DMS 273 (cell line): ENCODE measurements at regions not wholly inside any gene's neighbourhood (a gene's known extent, or its start where the extent isn't known, plus 50 kb on each side); places are given as distances from the start of the nearest gene placed in this dataset.

Experiments used
- DNase-seq: peaks from one replicate; lab custom pipeline; 2025; ENCODE audit not compliant: unreplicated experiment; lab: John Stamatoyannopoulos, UW

DNA sequence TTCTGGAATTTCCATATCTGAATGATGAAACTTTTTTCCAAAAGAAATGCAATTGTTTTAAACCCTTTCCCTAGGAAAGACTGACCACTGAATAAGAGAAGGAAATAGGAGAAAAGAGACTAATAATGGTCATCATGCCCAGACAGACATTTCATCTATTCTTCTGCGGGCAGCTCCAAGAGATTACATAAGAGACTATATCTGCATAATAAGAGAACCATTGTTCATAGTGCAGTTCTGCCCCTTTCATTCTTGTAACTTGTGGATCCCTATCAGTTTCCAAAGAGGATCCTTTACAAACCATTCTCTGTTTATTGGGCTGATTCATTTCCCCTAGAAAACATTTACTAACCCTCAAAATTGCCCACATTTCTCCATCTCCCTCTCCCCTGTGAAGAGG is 197.8 kb downstream of the FSCB start:
- no peak for DNase-seq

DNA sequence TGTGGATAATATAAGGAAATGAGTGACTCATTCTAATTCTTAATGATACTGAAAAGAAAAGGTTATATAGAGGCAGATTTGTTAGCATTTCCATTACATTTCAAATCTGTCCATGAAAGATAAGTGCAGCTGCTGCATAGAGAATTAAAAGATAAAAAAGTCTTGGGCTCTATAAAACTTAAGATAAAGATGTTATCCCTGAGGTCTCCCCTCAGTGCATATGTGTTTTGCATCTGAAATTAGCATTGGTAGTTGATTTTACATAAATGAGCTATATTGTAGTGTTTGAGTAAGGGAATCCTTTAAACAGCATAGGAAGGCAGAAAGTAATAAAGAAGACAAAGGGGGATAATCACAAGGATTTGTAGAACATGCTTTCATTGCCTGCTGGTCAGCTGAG is 206.2 kb downstream of the FSCB start:
- DNase-seq, result no peak

DNA sequence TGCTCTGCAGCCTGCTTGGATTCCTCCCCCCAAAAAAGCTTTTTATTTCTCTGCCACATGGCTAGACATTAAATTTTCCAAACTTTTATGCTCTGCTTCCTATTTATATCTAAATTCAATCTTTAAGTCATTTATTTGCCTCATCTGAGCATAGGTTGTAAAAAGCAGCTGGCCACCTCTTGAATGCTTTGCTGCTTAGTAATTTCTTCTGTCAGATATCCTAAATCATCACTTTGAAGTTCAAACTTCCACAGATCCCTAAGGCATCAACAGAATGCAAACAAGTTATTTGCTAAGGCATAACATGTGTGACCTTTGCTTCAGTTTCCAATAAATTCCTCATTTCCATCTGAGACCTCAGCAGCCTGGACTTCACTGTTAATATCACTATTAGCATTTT is 209.6 kb downstream of the FSCB start:
- no peak for DNase-seq

DNA sequence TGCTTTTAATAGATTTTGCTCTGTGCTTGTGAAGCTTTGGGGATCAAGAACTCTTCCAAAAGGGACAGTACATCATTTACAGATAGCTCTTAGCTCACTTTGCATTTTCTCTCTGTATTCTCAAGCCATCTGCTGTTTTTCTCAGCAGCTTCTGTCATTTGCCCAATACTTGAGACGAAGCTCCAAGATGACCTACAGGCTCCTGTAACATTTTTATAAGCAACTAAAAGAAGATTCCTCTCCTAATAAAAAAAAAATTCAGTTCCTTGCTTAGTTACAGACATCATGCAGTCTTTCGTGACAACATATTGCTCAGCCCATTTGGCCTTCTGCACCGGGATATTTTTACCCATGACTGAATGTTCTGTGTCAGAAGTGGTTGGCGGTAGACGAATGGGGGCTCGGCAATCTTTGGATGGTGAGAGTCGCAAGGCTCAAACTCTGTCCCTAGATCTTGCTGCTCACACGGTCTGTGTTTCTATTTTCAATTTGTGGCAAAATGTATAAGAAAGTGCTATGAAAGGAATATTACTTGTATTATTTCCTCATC is 215.6 kb downstream of the FSCB start:
- DNase-seq, result no peak

DNA sequence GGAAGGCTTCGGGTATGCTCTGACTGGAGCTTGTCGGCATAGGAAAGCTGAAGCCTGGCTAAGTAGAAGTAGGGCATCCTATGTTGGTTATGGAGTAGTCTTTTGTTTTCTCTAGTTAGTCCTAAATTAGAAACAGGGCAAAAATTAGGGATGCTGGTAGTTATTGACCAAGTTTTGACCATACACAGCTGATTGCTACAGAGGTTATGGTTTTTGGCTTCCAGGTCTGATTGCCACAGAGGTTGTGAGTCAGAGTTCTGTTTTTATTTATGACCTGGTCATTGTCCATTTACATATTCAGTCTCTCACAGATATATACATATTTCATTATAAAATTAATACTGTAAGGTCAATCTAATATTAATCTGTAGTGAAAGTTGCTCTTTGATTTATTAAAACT is 219.2 kb downstream of the FSCB start:
- no peak for DNase-seq

DNA sequence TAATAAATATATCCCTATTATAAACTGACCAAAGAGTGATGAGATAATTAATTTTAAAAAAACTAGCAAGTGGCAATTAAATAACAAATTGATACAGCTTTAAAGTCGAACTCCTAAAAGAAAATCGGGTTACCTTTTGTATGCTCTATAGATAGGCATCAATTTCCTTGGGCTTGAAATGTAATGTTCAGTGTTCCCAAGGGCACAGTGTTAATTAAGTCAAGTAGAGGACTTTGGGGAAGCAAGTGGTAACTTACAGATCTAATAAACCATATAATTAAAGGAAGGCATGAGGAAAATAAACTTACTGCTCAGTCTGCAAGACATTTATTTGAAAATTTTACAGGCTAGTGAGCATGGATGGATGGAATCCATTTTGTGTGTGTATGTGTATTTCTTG is 220.9 kb downstream of the FSCB start:
- no peak for DNase-seq

DNA sequence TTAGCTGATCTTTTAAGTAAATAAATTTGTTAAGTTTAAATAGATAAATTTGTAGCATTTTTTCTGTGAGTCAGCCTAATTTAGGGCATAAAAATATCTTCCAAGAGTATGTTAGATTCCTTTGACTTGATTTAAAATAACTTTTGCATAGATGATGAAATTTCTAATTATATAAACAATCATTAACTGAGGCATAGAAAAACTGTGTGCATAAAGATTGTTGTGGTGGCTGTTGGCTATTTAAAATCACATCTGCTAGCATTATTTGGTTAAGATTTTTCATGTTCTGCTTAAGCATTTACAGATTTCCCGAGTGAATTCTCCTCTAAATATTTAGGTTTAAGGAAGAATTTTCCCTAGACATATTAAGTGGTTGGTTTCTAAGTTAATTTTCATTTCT is 223.2 kb downstream of the FSCB start:
- DNase-seq, result no peak

DNA sequence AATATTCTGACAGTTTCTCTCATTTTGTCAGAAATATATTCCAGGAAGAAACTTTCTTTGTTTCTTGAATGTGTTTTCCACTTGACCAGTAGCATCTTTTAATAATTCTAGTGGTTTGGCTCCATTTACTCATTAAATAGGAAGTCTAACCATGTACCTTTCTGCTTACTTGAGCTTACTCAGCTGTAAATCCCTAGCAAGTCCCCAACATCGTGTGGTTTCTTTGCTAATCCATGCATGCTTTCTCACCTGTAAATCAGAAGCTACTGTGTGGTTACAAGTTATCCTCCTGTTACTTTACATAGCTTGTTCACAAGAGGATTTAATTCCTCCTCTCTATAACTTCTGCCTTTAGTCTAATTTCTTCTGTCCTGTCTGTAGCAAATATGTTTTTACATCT is 227.7 kb downstream of the FSCB start:
- no peak for DNase-seq

DNA sequence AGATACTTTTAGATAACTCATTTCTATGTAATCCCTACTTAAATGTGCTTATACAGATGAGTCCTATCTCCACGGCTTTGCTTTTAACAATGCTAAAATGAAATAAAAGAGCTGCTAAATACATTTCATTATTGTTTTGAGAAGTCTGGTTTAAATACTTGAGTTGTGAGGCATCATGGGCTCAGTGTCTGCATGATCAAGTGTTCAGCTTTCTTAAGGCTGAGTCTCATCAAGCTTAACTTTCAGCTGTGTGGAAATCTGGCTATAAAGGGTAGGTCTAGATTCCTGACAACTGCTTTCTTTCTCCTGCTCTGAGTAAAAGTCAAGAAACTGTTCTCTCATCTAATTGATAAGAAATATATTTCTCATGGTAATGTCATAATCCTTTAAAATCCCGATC is 235.4 kb downstream of the FSCB start:
- no peak for DNase-seq

DNA sequence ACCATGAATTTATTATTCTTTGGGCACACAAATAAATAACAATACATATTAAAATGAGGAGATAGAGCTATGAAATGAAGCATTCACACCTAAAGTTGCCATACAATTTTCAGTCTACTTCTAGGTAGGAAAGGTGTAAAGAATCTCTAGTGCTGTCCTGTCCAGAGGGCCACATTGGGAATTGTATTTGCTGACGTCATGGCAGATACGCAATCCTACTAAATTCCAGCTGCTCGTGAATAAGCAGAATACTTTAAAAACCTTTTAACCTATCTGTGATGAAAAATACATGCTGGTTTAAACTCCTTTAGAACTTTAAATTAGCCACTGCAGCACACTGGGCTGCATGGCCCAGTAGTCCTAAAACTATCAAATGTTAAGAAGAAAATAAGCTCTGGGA is 236.1 kb downstream of the FSCB start:
- no peak for DNase-seq

DNA sequence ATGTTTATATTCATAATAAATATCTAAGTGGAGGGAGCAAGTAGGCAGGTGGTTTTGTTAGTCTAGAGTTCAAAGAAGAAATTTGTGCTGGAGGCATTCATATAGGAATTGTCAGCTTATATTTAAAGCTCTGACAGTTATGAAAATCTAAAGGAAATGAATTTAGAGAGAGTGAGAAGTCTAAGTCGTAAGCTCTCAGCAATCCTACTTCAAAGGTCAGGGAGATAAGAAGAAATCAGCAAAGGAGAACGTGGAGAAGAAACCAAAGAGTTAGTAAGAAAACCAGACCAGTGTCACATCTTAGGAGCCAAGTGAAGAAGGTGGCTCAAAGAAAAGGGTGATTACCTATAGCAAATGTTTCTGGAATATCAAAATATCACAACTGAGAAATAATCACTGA is 241.8 kb downstream of the FSCB start:
- DNase-seq, result no peak

DNA sequence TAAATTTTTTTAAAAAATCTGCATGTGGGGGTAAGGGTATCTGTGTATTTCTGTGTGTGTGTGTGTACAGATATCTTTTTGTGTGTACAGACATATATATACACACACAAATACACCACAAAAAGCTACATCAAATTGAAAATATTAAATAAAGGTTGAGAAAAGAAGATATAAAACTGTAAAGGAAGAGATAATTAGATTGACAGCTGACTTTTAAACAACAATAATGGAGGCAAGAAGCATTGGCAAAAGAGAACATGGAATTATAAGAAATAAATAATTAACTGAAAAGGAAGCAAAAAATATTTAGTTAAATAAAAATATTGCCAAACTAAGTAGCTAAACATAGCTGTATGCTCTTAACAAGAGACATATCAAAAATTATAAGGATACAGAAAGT is 291.4 kb downstream of the FSCB start:
- DNase-seq, result no peak

DNA sequence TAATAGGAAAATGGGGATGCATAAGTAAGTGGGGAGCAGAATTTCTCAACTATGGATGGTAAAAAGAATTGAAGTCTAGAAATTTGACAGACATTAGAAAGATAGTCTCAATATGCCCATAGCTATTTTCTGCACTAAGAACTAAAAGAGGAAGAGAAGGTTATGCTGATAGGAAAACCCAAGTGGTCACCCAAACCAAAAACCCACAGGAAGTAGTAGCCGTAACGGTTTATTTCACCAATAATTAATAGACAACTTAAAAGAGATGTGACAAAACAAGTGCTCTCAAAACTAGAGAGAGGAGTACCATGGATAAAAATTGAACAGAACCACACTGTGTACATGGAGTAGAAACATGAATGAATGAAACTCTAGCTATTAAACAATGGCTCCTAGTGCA is 295.4 kb downstream of the FSCB start:
- DNase-seq, result no peak

DNA sequence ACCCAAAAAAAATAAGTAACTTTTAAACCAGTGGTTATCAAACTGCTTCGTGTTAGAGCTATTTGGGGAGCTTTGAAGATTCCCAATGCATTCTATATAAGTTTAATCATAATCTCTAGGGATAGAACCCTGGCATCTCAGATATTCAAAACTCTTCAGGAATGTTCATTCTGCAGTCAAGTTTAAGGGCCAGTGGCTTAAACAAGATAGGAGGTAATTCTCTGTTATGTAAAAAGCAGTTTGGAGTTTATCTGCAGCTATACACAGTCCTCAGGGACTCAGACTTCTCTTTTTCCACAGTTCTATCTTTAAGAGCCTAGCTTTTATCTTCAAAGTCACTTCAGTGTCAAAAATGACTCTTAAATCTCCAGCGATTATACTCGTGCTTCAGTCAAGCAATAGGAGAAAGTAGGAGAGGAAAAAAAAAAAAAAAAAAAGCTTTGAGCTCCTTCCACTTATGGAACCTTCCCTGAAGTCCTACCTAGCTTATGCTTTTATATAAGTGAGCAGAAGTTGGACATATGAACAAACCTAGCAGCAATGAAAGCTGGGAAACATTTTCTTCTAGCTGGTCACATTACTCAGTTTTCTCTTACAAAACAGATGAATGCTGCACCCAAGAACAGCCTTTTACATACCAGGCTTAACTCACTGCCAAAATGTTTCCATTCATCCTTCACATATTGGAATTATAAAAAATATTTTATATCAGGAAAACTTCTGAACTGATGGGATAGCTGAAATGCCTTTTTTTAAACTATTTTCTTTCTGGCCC is 302.8 kb downstream of the FSCB start:
- DNase-seq, result no peak

DNA sequence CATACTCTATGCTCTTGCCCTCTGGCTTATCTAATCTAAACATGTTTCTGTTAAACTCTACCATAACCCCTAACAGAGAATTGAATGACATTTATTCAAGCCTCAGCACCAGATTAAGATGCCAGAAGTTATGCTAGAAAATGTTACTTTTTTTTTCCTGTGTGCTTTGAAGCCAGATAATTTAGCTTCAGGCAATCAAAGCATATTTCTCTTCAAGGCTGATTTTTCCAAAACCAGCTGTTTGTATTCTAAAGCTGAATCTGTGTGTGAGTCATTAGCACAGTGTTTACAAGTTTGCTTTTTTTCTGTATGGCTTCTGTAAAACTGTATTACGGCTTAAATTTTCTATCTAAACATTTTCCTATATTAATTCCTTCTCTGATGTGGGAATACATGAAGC is 326.1 kb downstream of the FSCB start:
- no peak for DNase-seq

DNA sequence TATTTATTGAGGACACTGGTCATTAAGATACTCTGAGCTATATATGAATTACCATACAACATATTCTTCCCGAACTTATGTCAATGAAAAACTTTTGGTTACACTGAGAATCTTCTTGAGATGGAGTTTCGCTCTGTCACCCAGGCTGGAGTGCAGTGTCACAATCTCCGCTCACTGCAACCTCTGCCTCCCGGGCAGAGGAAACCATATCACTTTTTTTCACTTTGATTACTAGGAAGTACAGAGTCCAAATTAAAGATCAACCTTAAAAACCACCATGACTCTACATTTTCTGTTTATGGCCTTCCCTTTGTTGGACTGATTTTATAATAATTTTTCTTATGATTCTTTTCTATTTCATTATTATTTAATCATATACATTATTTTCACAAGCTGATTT is 336.5 kb downstream of the FSCB start:
- no peak for DNase-seq

DNA sequence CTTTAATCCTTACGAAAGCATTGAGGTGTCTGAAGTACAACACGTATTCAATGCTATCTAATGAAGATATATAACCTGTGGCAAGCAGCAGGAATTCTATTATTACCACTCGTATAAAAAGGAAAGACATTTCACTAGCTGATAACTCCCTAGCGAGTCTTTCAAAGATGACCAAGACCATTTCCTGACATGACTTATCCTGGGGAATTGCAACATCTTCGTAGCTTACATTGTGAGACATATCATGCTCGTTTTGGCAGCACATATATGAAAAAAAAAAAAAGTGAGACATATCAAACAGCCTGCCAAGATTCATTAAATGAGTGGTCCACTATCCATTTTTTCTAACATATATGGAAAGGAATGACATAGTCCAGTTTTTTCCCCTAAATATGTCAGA is 337.0 kb downstream of the FSCB start:
- no peak for DNase-seq

DNA sequence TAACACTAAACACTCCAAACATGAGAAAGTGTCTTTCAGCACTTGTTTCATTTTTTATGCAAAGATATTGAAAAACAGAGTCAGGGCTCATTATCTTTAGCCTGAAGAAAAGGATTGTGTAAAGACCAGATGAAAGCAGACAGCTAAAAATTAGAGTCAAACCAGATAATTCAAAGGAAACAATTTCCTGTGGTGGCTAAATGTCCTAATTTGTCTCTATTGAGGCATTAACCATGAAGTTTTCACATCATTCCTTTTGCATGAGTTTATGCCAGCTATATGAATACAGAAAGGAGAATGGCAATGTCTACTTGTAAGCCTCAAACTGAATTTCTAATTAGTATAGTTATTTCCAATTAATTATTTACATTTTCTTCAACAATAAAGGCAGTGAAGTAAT is 338.5 kb downstream of the FSCB start:
- DNase-seq, result no peak

DNA sequence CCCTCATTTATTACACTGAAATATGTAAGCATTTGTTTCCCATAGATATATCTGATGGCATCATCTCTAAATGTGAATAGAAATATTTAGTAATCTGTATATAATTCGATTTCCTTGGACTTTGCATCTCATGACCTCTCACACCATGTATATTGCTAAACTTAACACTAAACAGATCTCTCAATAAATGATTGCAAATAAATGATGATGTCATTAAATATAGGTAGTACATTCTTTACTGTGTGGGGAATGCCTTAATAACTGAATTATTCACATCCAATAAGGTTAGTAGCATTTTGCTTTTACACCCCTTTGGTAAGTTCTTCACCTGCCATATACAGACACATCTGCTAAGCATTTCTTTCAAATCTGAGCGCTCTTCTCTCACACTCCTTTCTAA is 340.5 kb downstream of the FSCB start:
- DNase-seq, result no peak

DNA sequence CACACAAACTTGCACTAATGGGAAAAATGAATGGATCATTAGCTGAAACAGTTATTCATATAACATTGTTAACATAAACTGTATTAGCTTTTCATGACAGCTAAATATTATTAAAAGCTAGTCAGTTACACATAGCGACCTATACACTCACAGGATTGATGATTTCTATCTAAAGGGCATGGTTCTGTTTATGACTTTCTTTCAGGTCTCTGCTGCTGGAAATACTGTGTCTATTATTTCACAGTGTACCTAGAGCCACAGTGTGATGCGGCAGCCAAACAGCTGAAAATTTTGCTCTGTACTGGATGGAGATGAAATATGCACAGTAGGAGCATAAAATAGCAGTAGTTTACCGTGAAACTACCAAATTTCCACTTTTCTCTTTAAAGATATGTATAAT is 341.1 kb downstream of the FSCB start:
- no peak for DNase-seq

DNA sequence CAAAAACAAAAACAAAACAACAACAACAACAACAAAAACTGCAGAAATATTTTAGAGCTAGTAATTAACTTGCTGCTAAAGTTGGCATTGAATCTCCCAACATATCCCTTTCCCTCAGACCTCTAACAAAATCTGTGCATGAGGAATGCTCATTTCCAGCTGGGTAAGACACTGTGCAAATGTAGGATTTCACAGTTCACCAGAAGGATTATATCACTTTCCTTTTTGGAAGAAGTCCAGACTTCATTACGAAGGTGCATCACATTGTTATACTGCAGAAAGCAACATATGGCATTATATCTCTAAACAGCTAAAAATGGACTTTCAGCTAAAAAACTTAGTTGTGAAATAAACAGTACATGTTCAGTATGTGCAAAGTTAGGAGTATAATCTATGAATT is 341.8 kb downstream of the FSCB start:
- peak; percentile 45 for DNase-seq

DNA sequence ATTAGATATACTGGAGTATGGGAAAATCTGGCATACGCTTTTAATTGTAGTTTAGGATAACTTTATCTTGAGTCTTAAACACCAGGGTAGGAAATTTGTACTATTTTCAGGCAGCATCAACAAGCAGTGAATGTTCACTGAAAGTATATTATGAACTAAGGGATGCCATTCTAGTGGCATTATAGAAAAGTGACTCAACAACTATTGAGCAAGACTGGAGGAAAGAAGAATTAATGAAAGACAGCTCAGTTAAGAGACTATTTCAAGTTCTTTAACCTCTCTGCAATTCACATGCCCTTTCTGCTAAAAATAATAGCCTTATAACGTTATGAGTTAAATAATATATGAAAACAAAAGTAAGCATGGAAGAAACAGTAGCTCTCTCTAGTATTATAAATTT is 343.1 kb downstream of the FSCB start:
- DNase-seq, result no peak

DNA sequence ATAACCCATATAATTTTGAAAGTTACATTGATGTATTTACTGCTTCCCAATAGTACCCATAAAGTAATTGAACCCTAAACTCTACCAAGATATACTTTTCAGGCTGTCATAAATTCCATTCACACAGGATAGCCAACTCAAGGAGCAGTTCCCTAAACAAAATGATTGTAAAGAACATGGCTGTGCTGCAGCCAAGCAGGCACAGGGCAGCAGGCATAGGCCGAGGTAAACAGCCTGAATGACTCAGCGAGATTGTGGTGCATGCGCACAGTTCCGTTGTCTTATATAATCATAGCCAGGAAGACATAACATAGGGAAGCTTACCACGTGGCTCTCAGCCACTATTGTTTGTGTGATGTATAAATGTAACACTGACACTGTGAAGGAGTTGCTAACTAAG is 344.9 kb downstream of the FSCB start:
- DNase-seq, result peak; percentile 9
